K562 (cell line): ENCODE measurements at regions not wholly inside any gene's neighbourhood (a gene's known extent, or its start where the extent isn't known, plus 50 kb on each side); places are given as distances from the start of the nearest gene placed in this dataset.

ENCODE experiments used
- CHD1 ChIP-seq: fragments of 200-600 bp; sonication (generic); IDR thresholded peaks from one replicate; pipeline ENCODE4 v1.6.1; 2012; ENCODE audit warnings: mild to moderate bottlenecking, moderate library complexity, low read length, inconsistent platforms
- MECOM ChIP-seq: fragments of 250-450 bp; sonication (Bioruptor Pico); IDR thresholded peaks from 2 replicates; pipeline ENCODE4 v1.8.0; 2022; ENCODE audit warnings: inconsistent platforms
- ZBTB17 ChIP-seq: fragments of 450-650 bp; formaldehyde crosslinking; IDR thresholded peaks from 2 replicates; pipeline ENCODE4 v1.4.0; 2020; ENCODE audit warnings: mild to moderate bottlenecking
- ZNF274 ChIP-seq: IDR thresholded peaks from 2 replicates; pipeline ENCODE4 v1.6.1; 2011; ENCODE audit warnings: low read depth, mild to moderate bottlenecking, low read length, moderate library complexity, borderline replicate concordance
- ZNF589 ChIP-seq: fragments of 200-800 bp; sonication (Bioruptor generic); IDR thresholded peaks from 2 replicates; pipeline ENCODE4 v1.6.1; 2016; ENCODE audit warnings: low read depth, missing genetic modification characterization, missing compliant biosample characterization
- ZNF780A ChIP-seq: fragments of 250-450 bp; sonication (Bioruptor Pico); IDR thresholded peaks from 2 replicates; pipeline ENCODE4 v1.5.0; 2021; ENCODE audit warnings: mild to moderate bottlenecking
- TF ChIP-seq, protein P1 (sequence below): fragments of 450-650 bp; formaldehyde crosslinking; IDR thresholded peaks from 2 replicates; pipeline ENCODE4 v1.4.0; 2020; ENCODE audit warnings: mild to moderate bottlenecking, moderate library complexity
- TF ChIP-seq, protein P2 (sequence below), 3 experiments: IDR thresholded peaks in 2 of 3; conservative IDR thresholded peaks in 1 of 3; 2 replicates each; pipeline ENCODE4 v1.5.1; 2011 to 2012; ENCODE audit warnings: low read length in 3 of 3, mild to moderate bottlenecking in 3 of 3, control low read depth in 2 of 3, improper control_type of control experiment in 1 of 3, inconsistent platforms in 1 of 3, low read depth in 1 of 3, mixed read lengths in 1 of 3, moderate library complexity in 1 of 3; ENCODE audit not compliant: insufficient read depth in 2 of 3
- TF ChIP-seq, protein P3 (sequence below), 2 experiments: IDR thresholded peaks; 2 replicates each; pipeline ENCODE4 v1.6.1; 2011; ENCODE audit warnings: borderline replicate concordance in 1 of 2, control low read depth in 1 of 2, low read depth in 1 of 2, low read length in 1 of 2, mild to moderate bottlenecking in 1 of 2, mixed read lengths in 1 of 2, moderate library complexity in 1 of 2; ENCODE audit not compliant: insufficient read depth in 1 of 2, insufficient read length in 1 of 2, poor library complexity in 1 of 2, severe bottlenecking in 1 of 2; ENCODE audit errors: extremely low read depth in 1 of 2

DNA sequence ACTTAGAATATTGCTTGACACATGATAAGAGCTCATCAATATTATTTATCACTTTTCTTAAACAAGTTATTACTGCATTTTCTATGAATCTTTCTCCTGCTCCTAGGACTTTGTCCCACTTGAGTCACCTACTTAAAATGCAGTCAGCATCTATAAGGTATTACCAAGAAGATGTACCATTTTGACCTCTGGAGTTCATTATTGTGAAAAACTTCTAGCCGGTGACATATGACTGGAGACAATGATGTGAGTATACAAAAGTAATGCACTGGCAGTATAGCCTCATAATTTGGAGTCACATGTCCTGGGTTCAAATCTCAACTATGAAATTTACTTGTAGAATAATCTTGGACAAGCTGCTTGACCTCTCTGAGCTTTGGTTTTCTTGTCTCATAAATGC is 278.5 kb downstream of the PLPP3 start:
- TF ChIP-seq, protein P1, sequence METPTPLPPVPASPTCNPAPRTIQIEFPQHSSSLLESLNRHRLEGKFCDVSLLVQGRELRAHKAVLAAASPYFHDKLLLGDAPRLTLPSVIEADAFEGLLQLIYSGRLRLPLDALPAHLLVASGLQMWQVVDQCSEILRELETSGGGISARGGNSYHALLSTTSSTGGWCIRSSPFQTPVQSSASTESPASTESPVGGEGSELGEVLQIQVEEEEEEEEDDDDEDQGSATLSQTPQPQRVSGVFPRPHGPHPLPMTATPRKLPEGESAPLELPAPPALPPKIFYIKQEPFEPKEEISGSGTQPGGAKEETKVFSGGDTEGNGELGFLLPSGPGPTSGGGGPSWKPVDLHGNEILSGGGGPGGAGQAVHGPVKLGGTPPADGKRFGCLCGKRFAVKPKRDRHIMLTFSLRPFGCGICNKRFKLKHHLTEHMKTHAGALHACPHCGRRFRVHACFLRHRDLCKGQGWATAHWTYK (CRISPR knock-in tag): no peak
- TF ChIP-seq ZNF274 (no peak), ZBTB17 (CRISPR knock-in tag) (no peak), MECOM (CRISPR knock-in tag) (no peak), CHD1 (no peak), ZNF780A (no peak), ZNF589 (CRISPR knock-in tag) (no peak)
- TF ChIP-seq, protein P2, sequence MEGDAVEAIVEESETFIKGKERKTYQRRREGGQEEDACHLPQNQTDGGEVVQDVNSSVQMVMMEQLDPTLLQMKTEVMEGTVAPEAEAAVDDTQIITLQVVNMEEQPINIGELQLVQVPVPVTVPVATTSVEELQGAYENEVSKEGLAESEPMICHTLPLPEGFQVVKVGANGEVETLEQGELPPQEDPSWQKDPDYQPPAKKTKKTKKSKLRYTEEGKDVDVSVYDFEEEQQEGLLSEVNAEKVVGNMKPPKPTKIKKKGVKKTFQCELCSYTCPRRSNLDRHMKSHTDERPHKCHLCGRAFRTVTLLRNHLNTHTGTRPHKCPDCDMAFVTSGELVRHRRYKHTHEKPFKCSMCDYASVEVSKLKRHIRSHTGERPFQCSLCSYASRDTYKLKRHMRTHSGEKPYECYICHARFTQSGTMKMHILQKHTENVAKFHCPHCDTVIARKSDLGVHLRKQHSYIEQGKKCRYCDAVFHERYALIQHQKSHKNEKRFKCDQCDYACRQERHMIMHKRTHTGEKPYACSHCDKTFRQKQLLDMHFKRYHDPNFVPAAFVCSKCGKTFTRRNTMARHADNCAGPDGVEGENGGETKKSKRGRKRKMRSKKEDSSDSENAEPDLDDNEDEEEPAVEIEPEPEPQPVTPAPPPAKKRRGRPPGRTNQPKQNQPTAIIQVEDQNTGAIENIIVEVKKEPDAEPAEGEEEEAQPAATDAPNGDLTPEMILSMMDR (IDR thresholded peaks at IDR 0.05 in 2 of 3, conservative IDR thresholded peaks at IDR 0.05 in 1 of 3; ENCODE audit: insufficient read depth in 2 of 3, low read depth in 1 of 3, low read length in 3 of 3): no peak
- TF ChIP-seq, protein P3, sequence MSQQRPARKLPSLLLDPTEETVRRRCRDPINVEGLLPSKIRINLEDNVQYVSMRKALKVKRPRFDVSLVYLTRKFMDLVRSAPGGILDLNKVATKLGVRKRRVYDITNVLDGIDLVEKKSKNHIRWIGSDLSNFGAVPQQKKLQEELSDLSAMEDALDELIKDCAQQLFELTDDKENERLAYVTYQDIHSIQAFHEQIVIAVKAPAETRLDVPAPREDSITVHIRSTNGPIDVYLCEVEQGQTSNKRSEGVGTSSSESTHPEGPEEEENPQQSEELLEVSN (IDR thresholded peaks at IDR 0.05; ENCODE audit: borderline replicate concordance in 1 of 2, extremely low read depth in 1 of 2, insufficient read depth in 1 of 2, insufficient read length in 1 of 2, low read depth in 1 of 2, low read length in 1 of 2, poor library complexity in 1 of 2, severe bottlenecking in 1 of 2): no peak
